Pancreas (tissue), 10 donors: ENCODE measurements at regions not wholly inside any gene's neighbourhood (a gene's known extent, or its start where the extent isn't known, plus 50 kb on each side); places are given as distances from the start of the nearest gene placed in this dataset.
"Not testable (repeated sequence)": the region's sequence is repeated elsewhere in the genome, so short reads cannot be mapped to it uniquely, and the experiment has no call there.

ENCODE experiments used
- ATAC-seq, 4 donors: fragments of 200-7000 bp; cut with Tn5 transposase; one replicate each; pipeline versions ENCODE4 v1.8.0 to v1.9.1; 2020; ENCODE audit warnings: mild to moderate bottlenecking in 4 of 4, moderate library complexity in 4 of 4
- DNase-seq, 6 donors: peaks; one replicate each; pipeline ENCODE4 v3.0.0-alpha.2; 2020
- FAIRE-seq: peaks from 2 replicates; lab custom pipeline; 2012; peaks lifted over from hg19 to GRCh38; lab: Jason Lieb, UNC
- H3K27ac ChIP-seq, 4 donors: fragments of 200-600 bp; sonication (generic); 1 replicate in 3 of 4; 2 replicates in 1 of 4; pipeline versions ENCODE4 v1.5.0 to v1.8.0; 2020
- H3K27me3 ChIP-seq, 4 donors: fragments of 200-600 bp; one replicate each; pipeline ENCODE4 v1.8.0; 2021
- H3K36me3 ChIP-seq, 3 donors: fragments of 200-600 bp; sonication (generic) in 1 of 3; one replicate each; pipeline versions ENCODE4 v1.5.0 to v1.8.0; 2020 to 2021
- H3K4me1 ChIP-seq, 3 donors: fragments of 200-600 bp; one replicate each; pipeline ENCODE4 v1.8.0; 2021
- H3K4me3 ChIP-seq, 4 donors: fragments of 200-600 bp; sonication (generic) in 2 of 4; one replicate each; pipeline versions ENCODE4 v1.5.0 to v1.8.0; 2020 to 2021
- H3K9me3 ChIP-seq, 4 donors: fragments of 200-600 bp; one replicate each; pipeline ENCODE4 v1.8.0; 2021
- CTCF ChIP-seq, 4 donors: fragments of 200-600 bp; sonication (generic) in 3 of 4; IDR thresholded peaks; one replicate each; pipeline versions ENCODE4 v1.5.0 to v1.8.0; 2021; ENCODE audit warnings: antibody characterized with exemption in 4 of 4
- WGBS, 2 donors: extraction: QIAGEN DNeasy Blood & Tissue Kit; methylation state at CpG; one replicate each; pipeline ENCODE4 v1.1.7; 2013; 5-methylcytosine and 5-hydroxymethylcytosine counted together
- intact Hi-C, 3 donors: fragments of 100-400 bp; cut with DNase I; formaldehyde crosslinking; loops; one replicate each; pipeline versions ENCODE4 v1.11.1 to v1.14.2; 2022
- donor health status: healthy with polysubstance abuse.
- donor health status: DM: no; HTN: no; CAD: no; lungs with moderate emphysema.
- donor health status: DM: no; HTN: no; CAD: no.
- donor health status: control.
- donor health status: control.
- donor health status: Bipolar disorder and iron deficiency.
- donor health status: DM: yes; HTN: yes; CAD: no.
- donor health status: DM: no; HTN: no; CAD: no.
- donor health status: DM: no; HTN: no; CAD: no.
- donor health status: DM: yes; HTN: yes; CAD: no.

DNA sequence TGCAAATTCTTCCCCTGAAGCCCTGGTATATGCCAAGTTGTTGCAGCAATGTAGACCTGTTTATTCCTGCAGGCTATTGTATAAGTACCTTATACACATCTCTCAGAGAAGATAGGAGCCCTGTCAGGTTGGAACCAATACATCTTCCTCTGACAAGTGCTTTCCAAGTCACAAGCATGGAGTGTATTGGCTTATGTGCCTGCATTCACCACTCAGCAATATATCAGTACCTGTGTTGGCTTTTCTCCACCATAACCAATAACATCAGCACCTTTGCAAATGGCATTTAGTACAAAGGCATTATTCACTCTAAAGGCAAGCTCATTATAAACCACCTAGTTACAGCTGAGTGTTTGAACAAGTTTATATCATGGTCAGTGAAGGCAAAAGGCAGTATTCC, 611.7 kb upstream of the CNTN5 start:
- no peaks in the 10 kb centered on the region for H3K4me1 ChIP-seq
- FAIRE-seq (no peak), DNase-seq (no peak), ATAC-seq (no peak)
- H3K36me3 ChIP-seq: no peaks in the 10 kb centered on the region
- no peak overlapping the region for H3K27ac ChIP-seq
- no peaks in the 10 kb centered on the region for H3K27me3 ChIP-seq
- TF ChIP-seq CTCF (IDR thresholded peaks at IDR 0.05): no peak
- no peaks in the 10 kb centered on the region for H3K9me3 ChIP-seq
- no peak overlapping the region for H3K4me3 ChIP-seq
- intact Hi-C loops: no loop called here

DNA sequence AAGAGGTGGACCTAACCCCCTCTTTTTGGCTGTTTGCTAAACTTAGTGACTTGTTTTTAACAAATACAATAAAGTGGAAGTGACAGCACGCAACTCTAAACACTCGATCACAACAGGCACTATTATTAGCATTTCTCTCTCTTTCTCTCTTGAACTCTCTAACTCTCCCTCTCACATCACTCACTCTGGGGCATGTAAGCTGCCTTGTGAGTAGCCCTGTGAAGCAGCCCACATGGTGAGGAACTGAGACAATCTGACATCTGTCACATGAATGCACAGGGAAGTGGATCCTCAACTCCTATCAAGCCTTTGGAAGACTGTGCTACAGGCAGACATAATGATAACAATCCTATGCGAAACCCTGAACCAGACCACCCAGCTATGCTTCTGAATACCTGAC, 609.0 kb upstream of the CNTN5 start:
- TF ChIP-seq CTCF (IDR thresholded peaks at IDR 0.05): no peak
- WGBS, 2 donors: 48 to 61% methylated on average over 3 of the region's 3 CpGs
- no peaks in the 10 kb centered on the region for H3K36me3 ChIP-seq
- intact Hi-C loops: no loop called here
- no peak overlapping the region for H3K4me3 ChIP-seq
- DNase-seq: no peak
- no peaks in the 10 kb centered on the region for H3K27me3 ChIP-seq
- H3K4me1 ChIP-seq: no peaks in the 10 kb centered on the region
- no peak overlapping the region for H3K27ac ChIP-seq
- ATAC-seq: no peak
- no peaks in the 10 kb centered on the region for H3K9me3 ChIP-seq
- no peak for FAIRE-seq

- no peak overlapping the region for H3K27ac ChIP-seq
- no peak overlapping the region for H3K4me3 ChIP-seq
- H3K4me1 ChIP-seq: no peaks in the 10 kb centered on the region
- 62 to 69% methylated on average over 3 of the region's 3 CpGs for WGBS, 2 donors
- no peaks in the 10 kb centered on the region for H3K36me3 ChIP-seq
- H3K9me3 ChIP-seq: no peaks in the 10 kb centered on the region
- no peak for TF ChIP-seq CTCF (IDR thresholded peaks at IDR 0.05)
- ATAC-seq (no peak), DNase-seq (no peak), FAIRE-seq (no peak)
- intact Hi-C loops: no loop called here
- H3K27me3 ChIP-seq: no peaks in the 10 kb centered on the region
Observed at GRCh38 chr11:98417256-98417755, 603.4 kb upstream of the CNTN5 start.

- Histone ChIP-seq H3K36me3 (no peaks in the 10 kb centered on the region), H3K27me3 (no peaks in the 10 kb centered on the region), H3K4me1 (no peaks in the 10 kb centered on the region), H3K27ac (no peak overlapping the region), H3K4me3 (no peak overlapping the region), H3K9me3 (no peaks in the 10 kb centered on the region)
- intact Hi-C loops: no loop called here
- WGBS, 2 donors: 65 to 82% methylated on average over 8 of the region's 8 CpGs
- DNase-seq: no peak
- no peak for ATAC-seq
- no peak for TF ChIP-seq CTCF (IDR thresholded peaks at IDR 0.05)
- no peak for FAIRE-seq
Observed at GRCh38 chr11:98423933-98424332, 596.8 kb upstream of the CNTN5 start.

- ATAC-seq, H3K9me3 ChIP-seq, H3K27me3 ChIP-seq, H3K4me3 ChIP-seq, H3K27ac ChIP-seq, DNase-seq, H3K4me1 ChIP-seq, intact Hi-C loops, FAIRE-seq, H3K36me3 ChIP-seq: not testable (repeated sequence)
- 63 to 72% methylated on average over 3 of the region's 3 CpGs for WGBS, 2 donors
Observed at GRCh38 chr11:98424773-98425172, 596.0 kb upstream of the CNTN5 start.
